ENCODE measurements at regions not wholly inside any gene's neighbourhood (a gene's known extent, or its start where the extent isn't known, plus 50 kb on each side); places are given as distances from the start of the nearest gene placed in this dataset.
A peak's percentile ranks its signal among the peaks of the same experiment; 100 is the strongest.

- no peak overlapping the region for H3K4me3 ChIP-seq (ENCODE audit: low read length in 3 of 3)
- no peak overlapping the region for H3K9ac ChIP-seq (ENCODE audit: low read length in 3 of 3)
- H3K27me3 ChIP-seq (ENCODE audit: control insufficient read depth, insufficient read depth, low read length) = no peaks in the 10 kb centered on the region
- TF ChIP-seq CTCF (IDR thresholded peaks at IDR 0.05; ENCODE audit: borderline replicate concordance, extremely low read depth, insufficient read depth) = no peak
- no peaks in the 10 kb centered on the region for H3K9me3 ChIP-seq (ENCODE audit: control insufficient read depth in 2 of 3, insufficient read depth in 1 of 3, low read length in 3 of 3)
- FAIRE-seq = no peak
- no peak for DNase-seq
- H3K36me3 ChIP-seq (ENCODE audit: control insufficient read depth in 2 of 3, insufficient read depth in 3 of 3, low read length in 3 of 3) = no peaks in the 10 kb centered on the region
- intact Hi-C loops (cut with DNase I) = no loop called here
- H3K4me1 ChIP-seq (ENCODE audit: control insufficient read depth in 2 of 3, insufficient read depth in 2 of 3, low read depth in 1 of 3, low read length in 3 of 3) = no peaks in the 10 kb centered on the region
- no peak overlapping the region for H3K27ac ChIP-seq (ENCODE audit: low read depth in 2 of 2, low read length in 2 of 2)
Measured at GRCh38 chr3:167930453-167930852, 165.3 kb downstream of the GOLIM4 start.

- no peak for FAIRE-seq
- peak in 2 of 5 donors; percentile 7 to 11 for DNase-seq
- Histone ChIP-seq H3K9me3 (ENCODE audit: control insufficient read depth in 2 of 3, insufficient read depth in 1 of 3, low read length in 3 of 3) (no peaks in the 10 kb centered on the region), H3K36me3 (ENCODE audit: control insufficient read depth in 2 of 3, insufficient read depth in 3 of 3, low read length in 3 of 3) (no peaks in the 10 kb centered on the region), H3K27me3 (ENCODE audit: control insufficient read depth, insufficient read depth, low read length) (no peaks in the 10 kb centered on the region), H3K4me1 (ENCODE audit: control insufficient read depth in 2 of 3, insufficient read depth in 2 of 3, low read depth in 1 of 3, low read length in 3 of 3) (no peaks in the 10 kb centered on the region), H3K9ac (ENCODE audit: low read length in 3 of 3) (no peak overlapping the region), H3K4me3 (ENCODE audit: low read length in 3 of 3) (no peak overlapping the region), H3K27ac (ENCODE audit: low read depth in 2 of 2, low read length in 2 of 2) (no peak overlapping the region)
- intact Hi-C loops (cut with DNase I) = no loop called here
- no peak for TF ChIP-seq CTCF (IDR thresholded peaks at IDR 0.05; ENCODE audit: borderline replicate concordance, extremely low read depth, insufficient read depth)
Measured at GRCh38 chr3:167929968-167930367, 165.8 kb downstream of the GOLIM4 start.

DNA sequence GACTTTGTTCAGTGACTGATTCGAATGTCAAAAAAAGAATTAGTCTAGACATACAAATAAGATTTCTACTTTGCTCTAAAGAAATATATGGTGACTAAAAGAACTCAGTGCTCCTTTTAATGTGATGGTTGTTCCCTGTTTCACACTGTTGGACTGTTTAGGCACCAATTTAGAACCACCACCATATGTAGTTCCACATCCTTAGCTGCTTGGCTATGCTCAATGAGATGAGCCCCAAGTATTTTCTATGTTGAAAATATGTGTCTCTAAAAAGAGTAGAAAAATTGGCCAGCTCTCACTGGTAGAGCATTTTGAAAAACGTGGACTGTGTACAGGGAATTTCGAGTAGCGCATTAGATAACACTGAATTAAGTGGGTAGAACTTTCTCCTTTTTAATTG lies 167.3 kb downstream of the GOLIM4 start:
- FAIRE-seq = no peak
- TF ChIP-seq CTCF (IDR thresholded peaks at IDR 0.05; ENCODE audit: borderline replicate concordance, extremely low read depth, insufficient read depth) = no peak
- H3K9ac ChIP-seq (ENCODE audit: low read length in 3 of 3) = no peak overlapping the region

DNA sequence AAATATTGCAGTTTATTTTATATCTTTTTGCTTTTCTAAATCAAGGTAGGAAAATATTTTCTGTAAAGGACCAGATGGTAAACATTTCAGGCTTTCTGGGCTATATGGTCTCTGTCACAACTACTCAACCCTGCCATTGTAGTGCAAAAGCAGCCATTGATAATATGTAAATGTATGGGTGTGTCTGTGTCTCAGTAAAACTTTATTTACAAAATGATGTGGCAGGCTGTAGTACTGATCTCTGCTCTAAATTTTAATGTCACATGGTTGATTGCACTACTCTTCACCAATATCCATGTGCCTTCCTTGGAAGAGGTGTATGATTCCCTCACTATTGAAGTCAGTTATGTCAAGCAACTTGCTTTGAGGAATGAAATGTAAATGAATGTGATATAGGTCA lies 175.0 kb downstream of the GOLIM4 start:
- Histone ChIP-seq H3K27ac (ENCODE audit: low read depth in 2 of 2, low read length in 2 of 2) (no peak overlapping the region), H3K4me1 (ENCODE audit: control insufficient read depth in 2 of 3, insufficient read depth in 2 of 3, low read depth in 1 of 3, low read length in 3 of 3) (no peaks in the 10 kb centered on the region), H3K9me3 (ENCODE audit: control insufficient read depth in 2 of 3, insufficient read depth in 1 of 3, low read length in 3 of 3) (no peaks in the 10 kb centered on the region), H3K27me3 (ENCODE audit: control insufficient read depth, insufficient read depth, low read length) (no peaks in the 10 kb centered on the region), H3K9ac (ENCODE audit: low read length in 3 of 3) (no peak overlapping the region), H3K36me3 (ENCODE audit: control insufficient read depth in 2 of 3, insufficient read depth in 3 of 3, low read length in 3 of 3) (no peaks in the 10 kb centered on the region), H3K4me3 (ENCODE audit: low read length in 3 of 3) (no peak overlapping the region)
- TF ChIP-seq CTCF (IDR thresholded peaks at IDR 0.05; ENCODE audit: borderline replicate concordance, extremely low read depth, insufficient read depth) = no peak
- intact Hi-C loops (cut with DNase I) = no loop called here
- FAIRE-seq = no peak
- no peak for DNase-seq

More for the DNA sequence above, 167.3 kb downstream of the GOLIM4 start:
- no peaks in the 10 kb centered on the region for H3K36me3 ChIP-seq (ENCODE audit: control insufficient read depth in 2 of 3, insufficient read depth in 3 of 3, low read length in 3 of 3)
- H3K27ac ChIP-seq (ENCODE audit: low read depth in 2 of 2, low read length in 2 of 2) = no peak overlapping the region
- no peaks in the 10 kb centered on the region for H3K9me3 ChIP-seq (ENCODE audit: control insufficient read depth in 2 of 3, insufficient read depth in 1 of 3, low read length in 3 of 3)
- intact Hi-C loops (cut with DNase I) = no loop called here
- H3K4me1 ChIP-seq (ENCODE audit: control insufficient read depth in 2 of 3, insufficient read depth in 2 of 3, low read depth in 1 of 3, low read length in 3 of 3) = no peaks in the 10 kb centered on the region
- H3K4me3 ChIP-seq (ENCODE audit: low read length in 3 of 3) = no peak overlapping the region
- DNase-seq = no peak
- no peaks in the 10 kb centered on the region for H3K27me3 ChIP-seq (ENCODE audit: control insufficient read depth, insufficient read depth, low read length)

Data from kidney (tissue), 13 donors.